Panc1 (cell line): ENCODE measurements at regions not wholly inside any gene's neighbourhood (a gene's known extent, or its start where the extent isn't known, plus 50 kb on each side); places are given as distances from the start of the nearest gene placed in this dataset.

Experiments used
- ATAC-seq: fragments of 200-7000 bp; cut with Tn5 transposase; 2 replicates; pipeline ENCODE4 v1.9.1; 2020; ENCODE audit warnings: mild to moderate bottlenecking, moderate library complexity
- BruUV-seq: library from RNA; stranded (reverse); fragments of 400-500 nt; replicated peaks from 2 replicates; lab custom pipeline; 2021; lab: Mats Ljungman, UMichigan
- CTCF ChIA-PET: fragments of 300-600 bp; sonication (Branson Sonifier 250); formaldehyde crosslinking; loops from one replicate; lab custom pipeline; 2022; ENCODE audit warnings: antibody characterized with exemption; lab: Charles Lee
- POLR2A ChIA-PET: fragments of 300-600 bp; sonication (Branson Sonifier 250); formaldehyde crosslinking; loops from one replicate; lab custom pipeline; 2022; ENCODE audit warnings: antibody characterized with exemption; lab: Charles Lee
- DNase-seq: peaks from one replicate; pipeline ENCODE4 v3.0.0-alpha.2; 2010; ENCODE audit warnings: low read depth, low spot score
- H3K27ac ChIP-seq: 2 replicates; pipeline ENCODE4 v1.5.1; 2011; ENCODE audit warnings: mild to moderate bottlenecking, low read length, inconsistent platforms
- H3K27me3 ChIP-seq: fragments of 200-500 bp; sonication (Bioruptor generic); 2 replicates; pipeline ENCODE4 v1.6.0; 2014; ENCODE audit warnings: low read length, inconsistent platforms; ENCODE audit not compliant: control insufficient read depth, insufficient read depth
- H3K36me3 ChIP-seq: fragments of 200-500 bp; sonication (Bioruptor generic); 2 replicates; pipeline ENCODE4 v1.5.1; 2014; ENCODE audit warnings: inconsistent platforms, mild to moderate bottlenecking, low read length, moderate library complexity; ENCODE audit not compliant: control insufficient read depth, insufficient read depth
- H3K4me1 ChIP-seq: 2 replicates; pipeline ENCODE4 v1.5.1; 2011; ENCODE audit warnings: inconsistent platforms, mild to moderate bottlenecking, low read length, moderate library complexity; ENCODE audit not compliant: control insufficient read depth, insufficient read depth
- H3K4me3 ChIP-seq, 2 experiments: 2 replicates each; pipeline ENCODE4 v1.5.1; 2011 to 2012; ENCODE audit warnings: low read depth in 2 of 2, low read length in 2 of 2, mild to moderate bottlenecking in 2 of 2, inconsistent platforms in 1 of 2, moderate library complexity in 1 of 2
- H3K9me3 ChIP-seq: fragments of 200-500 bp; sonication (Bioruptor generic); 2 replicates; pipeline ENCODE4 v1.5.1; 2014; ENCODE audit warnings: low read depth, mild to moderate bottlenecking, inconsistent platforms, low read length, moderate library complexity; ENCODE audit not compliant: control insufficient read depth, insufficient read depth
- CTCF ChIP-seq: fragments of 450-650 bp; IDR thresholded peaks from 2 replicates; pipeline ENCODE4 v1.5.1; 2017; ENCODE audit warnings: mild to moderate bottlenecking
- POLR2AphosphoS5 ChIP-seq: IDR thresholded peaks from 2 replicates; pipeline ENCODE4 v1.6.1; 2012; ENCODE audit warnings: mild to moderate bottlenecking, low read depth, low read length, moderate library complexity
- REST ChIP-seq, 2 experiments: IDR thresholded peaks; 2 replicates each; pipeline ENCODE4 v1.6.1; 2011 to 2012; ENCODE audit warnings: low read depth in 2 of 2, control low read depth in 1 of 2, low read length in 1 of 2, mild to moderate bottlenecking in 1 of 2, moderate library complexity in 1 of 2; ENCODE audit not compliant: insufficient read depth in 1 of 2
- SIN3A ChIP-seq: IDR thresholded peaks from 2 replicates; pipeline ENCODE4 v1.6.1; 2012; ENCODE audit warnings: low read depth, mild to moderate bottlenecking, low read length, moderate library complexity, borderline replicate concordance; ENCODE audit not compliant: insufficient read depth
- TCF7L2 ChIP-seq: IDR thresholded peaks from 2 replicates; pipeline ENCODE4 v1.6.1; 2011; ENCODE audit warnings: mild to moderate bottlenecking, low read depth, low read length, inconsistent platforms
- in situ Hi-C: cut with HindIII; loops from 2 replicates; pipeline ENCODE4 v1.10.0; 2016; ENCODE audit warnings: low sequenced_read_pairs, low pct_unique_long_range_greater_than_20kb
- intact Hi-C: fragments of 100-400 bp; cut with micrococcal nuclease; formaldehyde crosslinking; loops from one replicate; pipeline ENCODE4 v1.10.0; 2022; ENCODE audit not compliant: unreplicated experiment

- no TSS peak for BruUV-seq
Observed at GRCh38 chr20:50385733-50386640, 124.2 kb upstream of the PTPN1 start.

GRCh38 chr20:50386641-50386960, 123.6 kb upstream of the PTPN1 start:
- intact Hi-C loops (no loop called here), in situ Hi-C loops (no loop called here)
- Histone ChIP-seq H3K4me3 (no peak overlapping the region), H3K36me3 (no peaks in the 10 kb centered on the region), H3K4me1 (0 out of 2 replicates have a peak, but pooled peaks cover 7% of the 10 kb centered on the region), H3K27ac (no peak overlapping the region), H3K9me3 (no peaks in the 10 kb centered on the region), H3K27me3 (no peaks in the 10 kb centered on the region)
- ATAC-seq, result no peak
- ChIA-PET POLR2A (no interaction called here), CTCF (no interaction called here)
- no TSS peak for BruUV-seq
- no peak for DNase-seq
- no peak for TF ChIP-seq TCF7L2
- TF ChIP-seq SIN3A, result no peak

More at GRCh38 chr20:50385733-50386640, 124.2 kb upstream of the PTPN1 start:
- Histone ChIP-seq H3K9me3 (no peaks in the 10 kb centered on the region), H3K4me3 (no peak overlapping the region), H3K4me1 (0 out of 2 replicates have a peak, but pooled peaks cover 7% of the 10 kb centered on the region), H3K36me3 (no peaks in the 10 kb centered on the region), H3K27me3 (no peaks in the 10 kb centered on the region), H3K27ac (no peak overlapping the region)
- ChIA-PET POLR2A (no interaction called here), CTCF (no interaction called here)
- TF ChIP-seq REST (IDR thresholded peaks at IDR 0.05; ENCODE audit: insufficient read depth in 1 of 2, low read depth in 2 of 2, low read length in 1 of 2), result no peak
- no peak for TF ChIP-seq SIN3A
- no peak for TF ChIP-seq CTCF
- TF ChIP-seq POLR2AphosphoS5, result no peak
- no peak for TF ChIP-seq TCF7L2
- intact Hi-C loops, result no loop called here
- in situ Hi-C loops, result no loop called here
- DNase-seq (no peak), ATAC-seq (no peak)
